Activated CD4-positive, alpha-beta T cell treated with anti-CD3 and anti-CD28 coated beads, Interleukin-2, amount 10 ng/mL, durations not matched to agents 7 days and 5 days (primary cell): ENCODE measurements at regions not wholly inside any gene's neighbourhood (a gene's known extent, or its start where the extent isn't known, plus 50 kb on each side); places are given as distances from the start of the nearest gene placed in this dataset.
"Not testable (repeated sequence)": the region's sequence is repeated elsewhere in the genome, so short reads cannot be mapped to it uniquely, and the experiment has no call there.

ENCODE experiments used
- CTCF ChIA-PET: fragments of 350-600 bp; sonication (Branson Sonifier 250); formaldehyde crosslinking; loops from one replicate; lab custom pipeline; 2021; ENCODE audit warnings: antibody characterized with exemption; lab: Charles Lee
- POLR2A ChIA-PET: fragments of 350-600 bp; sonication (Branson Sonifier 250); formaldehyde crosslinking; loops from one replicate; lab custom pipeline; 2021; ENCODE audit warnings: antibody characterized with exemption; lab: Charles Lee
- DNase-seq: peaks from one replicate; pipeline ENCODE4 v3.0.0-alpha.2; 2020
- H3K27ac Mint-ChIP-seq: one replicate; pipeline ENCODE4 v1.8.0; 2021; ENCODE audit warnings: mild to moderate bottlenecking, moderate library complexity, mixed read lengths
- H3K27me3 Mint-ChIP-seq: one replicate; pipeline ENCODE4 v1.8.0; 2021; ENCODE audit warnings: mixed read lengths
- H3K36me3 Mint-ChIP-seq: one replicate; pipeline ENCODE4 v1.8.0; 2021; ENCODE audit warnings: low read depth, mixed read lengths
- H3K4me1 Mint-ChIP-seq: one replicate; pipeline ENCODE4 v1.8.0; 2021; ENCODE audit warnings: mixed read lengths
- H3K4me3 Mint-ChIP-seq: one replicate; pipeline ENCODE4 v1.8.0; 2021; ENCODE audit warnings: mild to moderate bottlenecking, moderate library complexity, mixed read lengths
- H3K9me3 Mint-ChIP-seq: one replicate; pipeline ENCODE4 v1.8.0; 2021; ENCODE audit warnings: mixed read lengths

- no peak for DNase-seq
- ChIA-PET CTCF (no interaction called here), POLR2A (no interaction called here)
- Mint-ChIP-seq H3K36me3 (no peaks in the 10 kb centered on the region), H3K9me3 (peaks cover 4% of the 10 kb centered on the region), H3K4me3 (no peak overlapping the region), H3K27me3 (no peaks in the 10 kb centered on the region), H3K4me1 (no peaks in the 10 kb centered on the region), H3K27ac (no peak overlapping the region)
These were observed 330.7 kb upstream of the LRRC3B start for GRCh38 chr3:26291840-26292239.

GRCh38 chr3:26292780-26293179 is 329.8 kb upstream of the LRRC3B start:
- Mint-ChIP-seq H3K27me3 (no peaks in the 10 kb centered on the region), H3K36me3 (no peaks in the 10 kb centered on the region), H3K27ac (no peak overlapping the region), H3K4me3 (no peak overlapping the region), H3K4me1 (no peaks in the 10 kb centered on the region), H3K9me3 (no peaks in the 10 kb centered on the region)
- CTCF ChIA-PET, result no interaction called here
- no peak for DNase-seq
- POLR2A ChIA-PET, result no interaction called here

- Mint-ChIP-seq H3K4me1 (no peaks in the 10 kb centered on the region), H3K27ac (no peak overlapping the region), H3K36me3 (no peaks in the 10 kb centered on the region), H3K9me3 (peaks cover 2% of the 10 kb centered on the region), H3K4me3 (no peak overlapping the region), H3K27me3 (no peaks in the 10 kb centered on the region)
- ChIA-PET CTCF (no interaction called here), POLR2A (no interaction called here)
- DNase-seq, result no peak
These were observed 329.2 kb upstream of the LRRC3B start for GRCh38 chr3:26293329-26293844.

GRCh38 chr3:26307192-26307591 is 315.4 kb upstream of the LRRC3B start:
- POLR2A ChIA-PET, result no interaction called here
- CTCF ChIA-PET, result no interaction called here

GRCh38 chr3:26307787-26308186 is 314.8 kb upstream of the LRRC3B start:
- Mint-ChIP-seq H3K36me3 (no peaks in the 10 kb centered on the region), H3K4me1 (no peaks in the 10 kb centered on the region), H3K9me3 (peaks cover 19% of the 10 kb centered on the region), H3K27ac (no peak overlapping the region), H3K4me3 (no peak overlapping the region), H3K27me3 (no peaks in the 10 kb centered on the region)
- CTCF ChIA-PET, result no interaction called here
- POLR2A ChIA-PET, result no interaction called here
- DNase-seq, result no peak

More at GRCh38 chr3:26307192-26307591, 315.4 kb upstream of the LRRC3B start:
- Mint-ChIP-seq H3K27ac (no peak overlapping the region), H3K27me3 (no peaks in the 10 kb centered on the region), H3K36me3 (no peaks in the 10 kb centered on the region), H3K4me1 (no peaks in the 10 kb centered on the region), H3K9me3 (peaks cover 22% of the 10 kb centered on the region), H3K4me3 (no peak overlapping the region)
- DNase-seq, result no peak

GRCh38 chr3:26308454-26308853 is 314.1 kb upstream of the LRRC3B start:
- CTCF ChIA-PET, result no interaction called here
- Mint-ChIP-seq H3K9me3 (peaks cover 15% of the 10 kb centered on the region), H3K36me3 (no peaks in the 10 kb centered on the region), H3K27me3 (no peaks in the 10 kb centered on the region), H3K4me3 (no peak overlapping the region), H3K4me1 (no peaks in the 10 kb centered on the region), H3K27ac (no peak overlapping the region)
- POLR2A ChIA-PET, result no interaction called here
- no peak for DNase-seq

- DNase-seq, H3K4me1 Mint-ChIP-seq, H3K36me3 Mint-ChIP-seq, H3K27me3 Mint-ChIP-seq, H3K27ac Mint-ChIP-seq, H3K4me3 Mint-ChIP-seq, POLR2A ChIA-PET, CTCF ChIA-PET: not testable (repeated sequence)
- H3K9me3 Mint-ChIP-seq, result peaks cover 15% of the 10 kb centered on the region
These were observed 313.0 kb upstream of the LRRC3B start for GRCh38 chr3:26309536-26309935.

- ChIA-PET POLR2A (interaction anchor here (0.6 kb wide), 1 partner anchor 38 kb away, joined by 5 read pairs; no protein-coding TSS in a partner anchor), CTCF (no interaction called here)
- Mint-ChIP-seq H3K27ac (no peak overlapping the region), H3K36me3 (no peaks in the 10 kb centered on the region), H3K4me3 (no peak overlapping the region), H3K27me3 (no peaks in the 10 kb centered on the region), H3K9me3 (peaks cover 14% of the 10 kb centered on the region), H3K4me1 (no peaks in the 10 kb centered on the region)
- no peak for DNase-seq
These were observed 309.8 kb upstream of the LRRC3B start for GRCh38 chr3:26312816-26313215.

- Mint-ChIP-seq H3K4me1 (no peaks in the 10 kb centered on the region), H3K4me3 (no peak overlapping the region), H3K27me3 (no peaks in the 10 kb centered on the region), H3K27ac (no peak overlapping the region), H3K9me3 (peaks cover 2% of the 10 kb centered on the region), H3K36me3 (no peaks in the 10 kb centered on the region)
- POLR2A ChIA-PET, result no interaction called here
- CTCF ChIA-PET, result no interaction called here
- no peak for DNase-seq
These were observed 306.1 kb upstream of the LRRC3B start for GRCh38 chr3:26316472-26316871.

- DNase-seq, H3K4me1 Mint-ChIP-seq, H3K27me3 Mint-ChIP-seq, H3K27ac Mint-ChIP-seq, H3K36me3 Mint-ChIP-seq, H3K4me3 Mint-ChIP-seq, H3K9me3 Mint-ChIP-seq, POLR2A ChIA-PET, CTCF ChIA-PET: not testable (repeated sequence)
These were observed 298.8 kb upstream of the LRRC3B start for GRCh38 chr3:26323741-26324140.

- no peaks in the 10 kb centered on the region for H3K36me3 Mint-ChIP-seq
- ChIA-PET CTCF (no interaction called here), POLR2A (no interaction called here)
- no peaks in the 10 kb centered on the region for H3K4me1 Mint-ChIP-seq
- H3K4me3 Mint-ChIP-seq, result no peak overlapping the region
- no peak for DNase-seq
- H3K27me3 Mint-ChIP-seq, result no peaks in the 10 kb centered on the region
- H3K9me3 Mint-ChIP-seq, result no peaks in the 10 kb centered on the region
- H3K27ac Mint-ChIP-seq, result no peak overlapping the region
These were observed 282.6 kb upstream of the LRRC3B start for GRCh38 chr3:26340001-26340400.

- H3K9me3 Mint-ChIP-seq, result peaks cover 9% of the 10 kb centered on the region
- ChIA-PET POLR2A (no interaction called here), CTCF (no interaction called here)
- H3K4me3 Mint-ChIP-seq, result no peak overlapping the region
- no peak for DNase-seq
- H3K36me3 Mint-ChIP-seq, result no peaks in the 10 kb centered on the region
- H3K27ac Mint-ChIP-seq, result no peak overlapping the region
- no peaks in the 10 kb centered on the region for H3K4me1 Mint-ChIP-seq
- H3K27me3 Mint-ChIP-seq, result no peaks in the 10 kb centered on the region
These were observed 278.9 kb upstream of the LRRC3B start for GRCh38 chr3:26343647-26344046.

- Mint-ChIP-seq H3K36me3 (no peaks in the 10 kb centered on the region), H3K27me3 (no peaks in the 10 kb centered on the region), H3K4me3 (no peak overlapping the region), H3K4me1 (no peaks in the 10 kb centered on the region), H3K27ac (no peak overlapping the region), H3K9me3 (peaks cover 12% of the 10 kb centered on the region)
- ChIA-PET CTCF (no interaction called here), POLR2A (no interaction called here)
- DNase-seq, result no peak
These were observed 277.0 kb upstream of the LRRC3B start for GRCh38 chr3:26345613-26346012.

- Mint-ChIP-seq H3K4me1 (no peaks in the 10 kb centered on the region), H3K4me3 (no peak overlapping the region), H3K27me3 (no peaks in the 10 kb centered on the region), H3K36me3 (no peaks in the 10 kb centered on the region), H3K27ac (no peak overlapping the region), H3K9me3 (peaks cover 18% of the 10 kb centered on the region)
- ChIA-PET CTCF (no interaction called here), POLR2A (no interaction called here)
- DNase-seq, result no peak
These were observed 276.1 kb upstream of the LRRC3B start for GRCh38 chr3:26346497-26346896.
